Activated naive CD8-positive, alpha-beta T cell treated with anti-CD3 and anti-CD28 coated beads, Interleukin-2, amount 50 U/mL, for 24 hours (primary cell): ENCODE measurements at regions not wholly inside any gene's neighbourhood (a gene's known extent, or its start where the extent isn't known, plus 50 kb on each side); places are given as distances from the start of the nearest gene placed in this dataset.

ENCODE experiments used
- ATAC-seq: fragments of 150-1000 bp; cut with Tn5 transposase; one replicate; pipeline ENCODE4 v1.10.0; 2021
- DNase-seq: peaks from one replicate; pipeline ENCODE4 v3.0.0; 2021
- H3K27ac Mint-ChIP-seq: one replicate; pipeline ENCODE4 v1.8.0; 2021; ENCODE audit warnings: mild to moderate bottlenecking, mixed read lengths
- H3K27me3 Mint-ChIP-seq: one replicate; pipeline ENCODE4 v1.8.0; 2021; ENCODE audit warnings: mixed read lengths
- H3K36me3 Mint-ChIP-seq: one replicate; pipeline ENCODE4 v1.8.0; 2021; ENCODE audit warnings: low read depth, mixed read lengths
- H3K4me1 Mint-ChIP-seq: one replicate; pipeline ENCODE4 v1.8.0; 2021; ENCODE audit warnings: mixed read lengths
- H3K4me3 Mint-ChIP-seq: one replicate; pipeline ENCODE4 v1.8.0; 2021; ENCODE audit warnings: mild to moderate bottlenecking, moderate library complexity, mixed read lengths
- H3K9me3 Mint-ChIP-seq: one replicate; pipeline ENCODE4 v1.8.0; 2021; ENCODE audit warnings: mixed read lengths

GRCh38 chr3:168889666-168890065 is 773.8 kb downstream of the MECOM start:
- no peaks in the 10 kb centered on the region for H3K9me3 Mint-ChIP-seq
- H3K27ac Mint-ChIP-seq = no peak overlapping the region
- DNase-seq = no peak
- no peaks in the 10 kb centered on the region for H3K36me3 Mint-ChIP-seq
- no peaks in the 10 kb centered on the region for H3K27me3 Mint-ChIP-seq
- no peaks in the 10 kb centered on the region for H3K4me1 Mint-ChIP-seq
- no peak for ATAC-seq
- H3K4me3 Mint-ChIP-seq = no peak overlapping the region

- Mint-ChIP-seq H3K36me3 (no peaks in the 10 kb centered on the region), H3K9me3 (no peaks in the 10 kb centered on the region), H3K27ac (no peak overlapping the region), H3K27me3 (no peaks in the 10 kb centered on the region), H3K4me1 (no peaks in the 10 kb centered on the region), H3K4me3 (no peak overlapping the region)
- no peak for DNase-seq
- ATAC-seq = no peak
These were observed 774.7 kb downstream of the MECOM start for GRCh38 chr3:168888781-168889180.

GRCh38 chr3:168885028-168885427 is 778.5 kb downstream of the MECOM start:
- Mint-ChIP-seq H3K27me3 (no peaks in the 10 kb centered on the region), H3K4me3 (no peak overlapping the region)

DNA sequence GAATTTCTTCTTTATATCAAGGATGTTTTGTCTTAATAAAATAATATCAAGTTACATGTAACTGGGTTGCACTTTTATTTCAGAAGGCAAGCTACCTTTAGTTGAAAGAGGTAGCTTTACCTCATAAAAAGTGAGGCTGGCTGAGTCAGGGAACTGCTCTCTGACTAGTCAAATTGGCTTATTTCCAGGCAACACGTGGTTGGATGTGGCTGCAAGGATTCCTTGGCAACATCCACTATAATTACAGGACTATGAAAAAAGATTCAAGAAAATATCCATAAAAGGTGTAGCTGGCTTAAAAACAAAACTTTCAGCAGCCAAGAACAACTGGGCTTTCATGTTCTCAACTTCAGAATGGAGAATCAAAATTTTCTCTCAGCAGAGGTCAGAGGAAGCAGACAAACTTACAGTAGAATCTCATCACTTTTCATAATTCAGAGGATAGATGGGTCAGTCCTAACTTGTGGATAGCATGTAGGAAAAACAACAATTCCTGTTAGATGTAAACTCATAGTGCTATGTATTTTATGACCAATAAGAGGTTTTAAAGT is 779.1 kb downstream of the MECOM start:
- H3K9me3 Mint-ChIP-seq = no peaks in the 10 kb centered on the region
- no peaks in the 10 kb centered on the region for H3K4me1 Mint-ChIP-seq
- no peak for DNase-seq
- no peak overlapping the region for H3K27ac Mint-ChIP-seq
- no peaks in the 10 kb centered on the region for H3K27me3 Mint-ChIP-seq
- no peaks in the 10 kb centered on the region for H3K36me3 Mint-ChIP-seq
- no peak for ATAC-seq
- H3K4me3 Mint-ChIP-seq = no peak overlapping the region

More at GRCh38 chr3:168885028-168885427, 778.5 kb downstream of the MECOM start:
- Mint-ChIP-seq H3K4me1 (no peaks in the 10 kb centered on the region), H3K27ac (no peak overlapping the region), H3K36me3 (no peaks in the 10 kb centered on the region), H3K9me3 (no peaks in the 10 kb centered on the region)
- no peak for ATAC-seq
- DNase-seq = no peak

- Mint-ChIP-seq H3K36me3 (no peaks in the 10 kb centered on the region), H3K9me3 (no peaks in the 10 kb centered on the region), H3K27ac (no peak overlapping the region), H3K27me3 (no peaks in the 10 kb centered on the region), H3K4me3 (no peak overlapping the region), H3K4me1 (no peaks in the 10 kb centered on the region)
- ATAC-seq (no peak), DNase-seq (no peak)
These were observed 780.4 kb downstream of the MECOM start for GRCh38 chr3:168883145-168883544.

DNA sequence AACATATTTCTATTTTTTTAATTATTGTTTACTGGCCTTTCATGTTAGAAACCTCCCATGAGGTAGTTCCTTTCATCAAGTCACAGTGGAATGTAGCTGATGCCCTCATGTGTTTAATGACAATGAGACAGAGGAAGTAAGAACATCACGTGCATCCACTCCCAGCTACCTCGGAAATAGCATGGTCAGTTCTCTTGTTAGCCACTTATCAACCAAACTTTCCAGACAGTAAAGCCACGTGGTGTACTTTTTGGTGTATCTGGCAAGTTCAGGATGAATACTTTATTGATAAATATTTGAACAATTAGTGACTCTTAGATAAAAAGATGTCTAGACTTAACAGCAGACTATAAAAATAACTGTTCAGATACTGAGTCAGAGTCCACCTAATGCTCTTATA is 781.7 kb downstream of the MECOM start:
- ATAC-seq (no peak), DNase-seq (no peak)
- H3K27me3 Mint-ChIP-seq = no peaks in the 10 kb centered on the region
- no peak overlapping the region for H3K27ac Mint-ChIP-seq
- H3K4me1 Mint-ChIP-seq = no peaks in the 10 kb centered on the region
- no peaks in the 10 kb centered on the region for H3K36me3 Mint-ChIP-seq
- no peak overlapping the region for H3K4me3 Mint-ChIP-seq
- no peaks in the 10 kb centered on the region for H3K9me3 Mint-ChIP-seq

DNA sequence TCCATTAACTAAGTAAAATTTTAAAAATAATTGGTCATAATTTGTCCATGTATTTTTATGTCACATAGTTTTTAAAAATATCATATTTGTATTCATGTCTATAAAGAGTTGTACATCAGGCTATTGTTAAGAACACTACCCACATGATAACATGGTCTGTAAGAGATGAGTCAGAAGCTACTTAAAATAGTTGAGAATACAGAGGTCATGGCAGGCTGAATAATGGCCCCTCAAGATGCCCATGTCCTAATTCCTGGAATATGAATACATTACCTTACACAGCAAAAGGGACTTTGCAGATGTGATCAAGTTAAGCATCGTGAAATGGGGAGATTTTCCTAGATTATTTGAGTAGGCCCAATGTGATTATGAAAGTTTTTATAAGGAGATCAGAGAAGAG is 782.9 kb upstream of the GOLIM4 start:
- no peak overlapping the region for H3K4me3 Mint-ChIP-seq
- no peaks in the 10 kb centered on the region for H3K36me3 Mint-ChIP-seq
- no peak for ATAC-seq
- H3K9me3 Mint-ChIP-seq = no peaks in the 10 kb centered on the region
- no peak for DNase-seq
- no peak overlapping the region for H3K27ac Mint-ChIP-seq
- no peaks in the 10 kb centered on the region for H3K4me1 Mint-ChIP-seq
- no peaks in the 10 kb centered on the region for H3K27me3 Mint-ChIP-seq

DNA sequence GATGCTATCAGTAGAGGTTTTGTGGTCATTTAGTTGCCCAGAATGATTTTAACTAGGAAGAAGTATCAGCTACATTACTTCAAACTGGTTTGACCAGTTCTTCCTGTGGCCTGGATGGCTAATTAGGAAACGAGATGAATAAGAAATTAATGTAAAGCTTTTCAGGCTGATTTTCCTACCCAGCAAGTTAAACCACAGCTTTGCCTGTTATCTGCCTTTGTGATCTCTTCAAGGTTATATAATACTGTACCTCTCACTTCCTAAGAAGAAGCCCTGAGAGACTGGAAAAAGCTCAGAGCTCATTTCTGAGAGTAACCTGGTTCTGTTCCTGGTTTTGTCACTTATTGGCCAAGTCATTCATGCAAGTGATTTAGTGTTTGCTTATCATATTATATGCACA is 782.2 kb upstream of the GOLIM4 start:
- H3K4me1 Mint-ChIP-seq = no peaks in the 10 kb centered on the region
- H3K4me3 Mint-ChIP-seq = no peak overlapping the region
- DNase-seq (no peak), ATAC-seq (no peak)
- no peaks in the 10 kb centered on the region for H3K36me3 Mint-ChIP-seq
- H3K27me3 Mint-ChIP-seq = no peaks in the 10 kb centered on the region
- no peaks in the 10 kb centered on the region for H3K9me3 Mint-ChIP-seq
- H3K27ac Mint-ChIP-seq = no peak overlapping the region

DNA sequence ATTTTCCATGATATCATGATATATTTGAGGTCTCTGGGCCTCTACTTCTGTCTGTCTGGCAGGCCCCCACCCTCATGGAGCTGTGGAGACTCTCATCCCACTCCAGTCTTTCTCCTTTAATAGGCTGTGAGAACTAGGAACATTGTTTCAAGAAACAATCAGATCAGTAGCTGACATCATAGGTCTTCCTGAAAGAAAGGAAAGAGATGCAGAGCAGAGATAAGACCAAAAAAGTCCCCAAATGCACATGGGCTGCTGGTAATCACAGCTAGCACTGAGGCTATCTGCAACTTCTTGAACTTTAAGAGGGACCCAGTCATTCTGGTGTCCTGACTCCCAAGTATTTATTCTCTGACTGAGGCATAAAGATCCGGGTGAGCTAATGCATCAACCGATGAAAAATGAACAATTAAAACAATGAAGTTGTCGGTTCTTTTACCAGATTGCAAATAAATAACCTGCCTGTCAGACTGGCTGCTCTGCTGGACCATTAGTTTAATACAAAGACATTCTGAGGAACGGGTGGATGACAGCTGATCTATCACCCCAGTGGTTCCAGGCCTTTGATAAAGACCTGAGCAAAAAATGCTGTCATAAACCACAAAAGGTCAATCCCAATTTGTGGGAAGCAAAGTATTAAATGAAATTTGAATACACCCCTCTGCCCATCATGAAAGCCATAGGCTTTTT is 780.8 kb upstream of the GOLIM4 start:
- DNase-seq (no peak), ATAC-seq (no peak)
- Mint-ChIP-seq H3K4me1 (no peaks in the 10 kb centered on the region), H3K9me3 (no peaks in the 10 kb centered on the region), H3K27me3 (no peaks in the 10 kb centered on the region), H3K4me3 (no peak overlapping the region), H3K36me3 (no peaks in the 10 kb centered on the region), H3K27ac (no peak overlapping the region)

GRCh38 chr3:168872826-168873225 is 777.1 kb upstream of the GOLIM4 start:
- no peak for DNase-seq
- no peaks in the 10 kb centered on the region for H3K36me3 Mint-ChIP-seq
- ATAC-seq = no peak
- no peaks in the 10 kb centered on the region for H3K4me1 Mint-ChIP-seq
- H3K9me3 Mint-ChIP-seq = no peaks in the 10 kb centered on the region
- H3K4me3 Mint-ChIP-seq = no peak overlapping the region
- no peaks in the 10 kb centered on the region for H3K27me3 Mint-ChIP-seq
- H3K27ac Mint-ChIP-seq = no peak overlapping the region

DNA sequence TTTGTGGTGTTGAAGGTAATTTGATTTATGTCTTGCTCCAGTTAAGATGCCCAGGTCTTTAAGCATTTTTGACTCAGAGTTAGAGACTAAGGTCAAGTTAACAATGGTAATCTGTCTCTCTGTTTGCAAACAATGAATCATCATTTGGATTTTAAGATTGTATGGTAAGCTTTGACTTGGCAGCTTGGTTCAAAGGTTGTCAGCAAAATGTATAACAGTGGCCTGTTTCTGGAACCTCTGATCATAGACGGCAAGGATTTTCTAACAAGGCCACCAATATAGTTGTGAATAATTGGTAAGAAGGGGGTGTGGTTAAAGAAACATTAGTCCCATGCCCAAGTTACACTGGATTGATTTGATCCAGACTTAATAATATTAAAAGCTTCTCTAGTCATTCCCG is 775.2 kb upstream of the GOLIM4 start:
- H3K36me3 Mint-ChIP-seq = no peaks in the 10 kb centered on the region
- no peak overlapping the region for H3K27ac Mint-ChIP-seq
- H3K27me3 Mint-ChIP-seq = no peaks in the 10 kb centered on the region
- no peaks in the 10 kb centered on the region for H3K4me1 Mint-ChIP-seq
- ATAC-seq (no peak), DNase-seq (no peak)
- no peaks in the 10 kb centered on the region for H3K9me3 Mint-ChIP-seq
- H3K4me3 Mint-ChIP-seq = no peak overlapping the region

- H3K27me3 Mint-ChIP-seq = no peaks in the 10 kb centered on the region
- H3K4me1 Mint-ChIP-seq = no peaks in the 10 kb centered on the region
- no peaks in the 10 kb centered on the region for H3K9me3 Mint-ChIP-seq
- ATAC-seq (no peak), DNase-seq (no peak)
- no peak overlapping the region for H3K27ac Mint-ChIP-seq
- no peak overlapping the region for H3K4me3 Mint-ChIP-seq
- H3K36me3 Mint-ChIP-seq = no peaks in the 10 kb centered on the region
These were observed 769.4 kb upstream of the GOLIM4 start for GRCh38 chr3:168865022-168865551.

GRCh38 chr3:168864107-168865021 is 768.6 kb upstream of the GOLIM4 start:
- no peak for DNase-seq
- no peak for ATAC-seq
- Mint-ChIP-seq H3K27me3 (no peaks in the 10 kb centered on the region), H3K4me3 (no peak overlapping the region), H3K27ac (no peak overlapping the region), H3K9me3 (no peaks in the 10 kb centered on the region), H3K36me3 (no peaks in the 10 kb centered on the region), H3K4me1 (no peaks in the 10 kb centered on the region)

- Mint-ChIP-seq H3K27ac (no peak overlapping the region), H3K4me3 (no peak overlapping the region), H3K9me3 (no peaks in the 10 kb centered on the region), H3K27me3 (no peaks in the 10 kb centered on the region), H3K36me3 (no peaks in the 10 kb centered on the region), H3K4me1 (no peaks in the 10 kb centered on the region)
- no peak for ATAC-seq
- no peak for DNase-seq
These were observed 767.8 kb upstream of the GOLIM4 start for GRCh38 chr3:168863561-168863960.

GRCh38 chr3:168862466-168862865 is 766.7 kb upstream of the GOLIM4 start:
- H3K27ac Mint-ChIP-seq = no peak overlapping the region
- DNase-seq = no peak
- ATAC-seq = no peak
- H3K4me1 Mint-ChIP-seq = no peaks in the 10 kb centered on the region
- no peaks in the 10 kb centered on the region for H3K9me3 Mint-ChIP-seq
- no peaks in the 10 kb centered on the region for H3K27me3 Mint-ChIP-seq
- no peak overlapping the region for H3K4me3 Mint-ChIP-seq
- no peaks in the 10 kb centered on the region for H3K36me3 Mint-ChIP-seq
